ENCODE measurements at regions not wholly inside any gene's neighbourhood (a gene's known extent, or its start where the extent isn't known, plus 50 kb on each side); places are given as distances from the start of the nearest gene placed in this dataset.

DNA sequence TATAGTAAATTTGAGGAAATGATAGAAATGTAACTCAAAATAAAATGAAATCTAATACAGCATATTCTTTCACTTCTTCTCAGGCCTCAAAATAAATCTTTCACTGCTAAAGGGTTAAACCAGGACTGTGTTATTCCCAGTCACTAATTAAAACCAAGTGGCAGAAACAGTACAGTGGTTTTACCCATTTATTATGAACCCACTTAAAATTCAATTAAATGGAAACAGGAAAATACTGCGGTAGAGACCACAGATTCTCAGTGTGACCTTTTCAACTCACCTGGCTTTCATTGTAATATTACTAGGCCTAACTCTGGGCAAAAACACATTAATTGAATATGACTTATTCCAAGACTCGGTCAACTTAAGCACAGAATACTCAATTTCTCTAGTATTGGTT, 176.5 kb upstream of the DKK2 start:
- TF ChIP-seq EP300 (conservative IDR thresholded peaks at IDR 0.05; ENCODE audit: poor library complexity, severe bottlenecking) (no peak), RAD21 (conservative IDR thresholded peaks at IDR 0.05) (no peak), SMC3 (conservative IDR thresholded peaks at IDR 0.05; ENCODE audit: poor library complexity) (no peak), TAF1 (IDR thresholded peaks at IDR 0.05; ENCODE audit: low read depth) (no peak)
- TF ChIP-seq, protein P1, sequence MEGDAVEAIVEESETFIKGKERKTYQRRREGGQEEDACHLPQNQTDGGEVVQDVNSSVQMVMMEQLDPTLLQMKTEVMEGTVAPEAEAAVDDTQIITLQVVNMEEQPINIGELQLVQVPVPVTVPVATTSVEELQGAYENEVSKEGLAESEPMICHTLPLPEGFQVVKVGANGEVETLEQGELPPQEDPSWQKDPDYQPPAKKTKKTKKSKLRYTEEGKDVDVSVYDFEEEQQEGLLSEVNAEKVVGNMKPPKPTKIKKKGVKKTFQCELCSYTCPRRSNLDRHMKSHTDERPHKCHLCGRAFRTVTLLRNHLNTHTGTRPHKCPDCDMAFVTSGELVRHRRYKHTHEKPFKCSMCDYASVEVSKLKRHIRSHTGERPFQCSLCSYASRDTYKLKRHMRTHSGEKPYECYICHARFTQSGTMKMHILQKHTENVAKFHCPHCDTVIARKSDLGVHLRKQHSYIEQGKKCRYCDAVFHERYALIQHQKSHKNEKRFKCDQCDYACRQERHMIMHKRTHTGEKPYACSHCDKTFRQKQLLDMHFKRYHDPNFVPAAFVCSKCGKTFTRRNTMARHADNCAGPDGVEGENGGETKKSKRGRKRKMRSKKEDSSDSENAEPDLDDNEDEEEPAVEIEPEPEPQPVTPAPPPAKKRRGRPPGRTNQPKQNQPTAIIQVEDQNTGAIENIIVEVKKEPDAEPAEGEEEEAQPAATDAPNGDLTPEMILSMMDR (IDR thresholded peaks at IDR 0.05; ENCODE audit: poor library complexity, severe bottlenecking), result no peak

Measured in neural cell (in vitro differentiated cells).